ENCODE measurements at regions not wholly inside any gene's neighbourhood (a gene's known extent, or its start where the extent isn't known, plus 50 kb on each side); places are given as distances from the start of the nearest gene placed in this dataset.

GRCh38 chr1:21385022-21385421, 54.9 kb upstream of the NBPF3 start:
- TF ChIP-seq CTCF (IDR thresholded peaks at IDR 0.05): no peak
- no peak for TF ChIP-seq POLR2A (IDR thresholded peaks at IDR 0.05)

Data from heart left ventricle (tissue), 13 donors.